ENCODE measurements at regions not wholly inside any gene's neighbourhood (a gene's known extent, or its start where the extent isn't known, plus 50 kb on each side); places are given as distances from the start of the nearest gene placed in this dataset.

DNA sequence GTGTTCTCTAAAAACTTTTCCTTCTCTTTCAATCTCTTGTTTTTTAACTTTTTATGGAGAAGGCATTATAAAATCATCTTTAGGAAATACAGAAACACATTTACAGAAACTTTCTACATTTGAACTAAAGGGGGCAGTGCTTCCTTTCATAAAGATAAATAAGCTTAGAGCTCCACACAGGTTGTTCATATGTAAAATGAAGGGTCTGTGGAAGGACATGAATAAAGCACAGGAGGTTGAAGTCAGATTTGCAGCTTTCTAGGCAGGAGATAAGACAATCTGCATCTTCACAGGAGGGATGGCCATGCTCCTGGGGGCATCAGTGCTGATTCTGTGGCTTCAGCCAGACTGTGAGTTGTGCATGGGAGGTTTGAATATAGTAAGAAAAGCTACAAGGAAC, 426.0 kb downstream of the DAD1 start:
- TF ChIP-seq, protein P1, sequence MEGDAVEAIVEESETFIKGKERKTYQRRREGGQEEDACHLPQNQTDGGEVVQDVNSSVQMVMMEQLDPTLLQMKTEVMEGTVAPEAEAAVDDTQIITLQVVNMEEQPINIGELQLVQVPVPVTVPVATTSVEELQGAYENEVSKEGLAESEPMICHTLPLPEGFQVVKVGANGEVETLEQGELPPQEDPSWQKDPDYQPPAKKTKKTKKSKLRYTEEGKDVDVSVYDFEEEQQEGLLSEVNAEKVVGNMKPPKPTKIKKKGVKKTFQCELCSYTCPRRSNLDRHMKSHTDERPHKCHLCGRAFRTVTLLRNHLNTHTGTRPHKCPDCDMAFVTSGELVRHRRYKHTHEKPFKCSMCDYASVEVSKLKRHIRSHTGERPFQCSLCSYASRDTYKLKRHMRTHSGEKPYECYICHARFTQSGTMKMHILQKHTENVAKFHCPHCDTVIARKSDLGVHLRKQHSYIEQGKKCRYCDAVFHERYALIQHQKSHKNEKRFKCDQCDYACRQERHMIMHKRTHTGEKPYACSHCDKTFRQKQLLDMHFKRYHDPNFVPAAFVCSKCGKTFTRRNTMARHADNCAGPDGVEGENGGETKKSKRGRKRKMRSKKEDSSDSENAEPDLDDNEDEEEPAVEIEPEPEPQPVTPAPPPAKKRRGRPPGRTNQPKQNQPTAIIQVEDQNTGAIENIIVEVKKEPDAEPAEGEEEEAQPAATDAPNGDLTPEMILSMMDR (IDR thresholded peaks at IDR 0.05; ENCODE audit: low read depth, low read length, missing input control), result peak; percentile 7
- TF ChIP-seq YY1 (IDR thresholded peaks at IDR 0.05) (no peak), RAD21 (IDR thresholded peaks at IDR 0.05) (peak; percentile 53 to 66)
- DNase-seq (ENCODE audit: low spot score), result no peak
- Histone ChIP-seq H3K4me1 (ENCODE audit: control insufficient read depth in 4 of 4, insufficient read depth in 4 of 4, low read length in 3 of 4) (no peaks in the 10 kb centered on the region), H3K27ac (ENCODE audit: low read depth in 1 of 2, low read length in 2 of 2) (no peak overlapping the region), H3K9me3 (ENCODE audit: control insufficient read depth in 4 of 4, low read length in 3 of 4) (no peaks in the 10 kb centered on the region), H3K36me3 (ENCODE audit: control insufficient read depth in 4 of 4, insufficient read depth in 3 of 4, low read depth in 1 of 4, low read length in 3 of 4) (no peaks in the 10 kb centered on the region), H3K4me3 (ENCODE audit: low read depth in 1 of 3, low read length in 3 of 3) (no peak overlapping the region), H3K27me3 (ENCODE audit: control insufficient read depth in 4 of 4, insufficient read depth in 4 of 4, low read length in 3 of 4) (no peaks in the 10 kb centered on the region), H3K9ac (ENCODE audit: low read depth in 1 of 2, low read length in 2 of 2) (no peak overlapping the region)

DNA sequence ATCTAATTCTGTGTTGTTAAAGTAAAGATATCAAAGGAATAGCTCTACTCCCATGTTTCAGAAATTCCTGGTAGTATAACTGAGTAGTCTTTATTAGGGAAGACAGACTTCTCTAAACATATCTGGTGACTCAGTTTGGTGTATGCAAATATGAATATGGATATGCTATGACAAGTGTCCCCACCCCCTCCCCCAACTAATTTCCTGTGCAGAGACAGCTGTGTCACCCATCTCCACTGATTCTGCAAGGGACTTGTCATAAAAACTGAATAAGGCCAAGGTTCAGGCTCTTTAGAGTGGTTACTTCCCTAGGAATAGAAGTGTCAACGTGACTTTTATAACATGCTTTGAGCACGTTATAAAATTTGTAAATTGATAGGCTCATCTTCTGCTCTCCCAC, 429.1 kb downstream of the DAD1 start:
- no peak for TF ChIP-seq HNF4A (conservative IDR thresholded peaks at IDR 0.05)
- no peak for TF ChIP-seq FOXA1 (IDR thresholded peaks at IDR 0.05)
- TF ChIP-seq, protein P2, sequence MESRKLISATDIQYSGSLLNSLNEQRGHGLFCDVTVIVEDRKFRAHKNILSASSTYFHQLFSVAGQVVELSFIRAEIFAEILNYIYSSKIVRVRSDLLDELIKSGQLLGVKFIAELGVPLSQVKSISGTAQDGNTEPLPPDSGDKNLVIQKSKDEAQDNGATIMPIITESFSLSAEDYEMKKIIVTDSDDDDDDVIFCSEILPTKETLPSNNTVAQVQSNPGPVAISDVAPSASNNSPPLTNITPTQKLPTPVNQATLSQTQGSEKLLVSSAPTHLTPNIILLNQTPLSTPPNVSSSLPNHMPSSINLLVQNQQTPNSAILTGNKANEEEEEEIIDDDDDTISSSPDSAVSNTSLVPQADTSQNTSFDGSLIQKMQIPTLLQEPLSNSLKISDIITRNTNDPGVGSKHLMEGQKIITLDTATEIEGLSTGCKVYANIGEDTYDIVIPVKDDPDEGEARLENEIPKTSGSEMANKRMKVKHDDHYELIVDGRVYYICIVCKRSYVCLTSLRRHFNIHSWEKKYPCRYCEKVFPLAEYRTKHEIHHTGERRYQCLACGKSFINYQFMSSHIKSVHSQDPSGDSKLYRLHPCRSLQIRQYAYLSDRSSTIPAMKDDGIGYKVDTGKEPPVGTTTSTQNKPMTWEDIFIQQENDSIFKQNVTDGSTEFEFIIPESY (IDR thresholded peaks at IDR 0.05), result no peak
- TF ChIP-seq NR2F2 (IDR thresholded peaks at IDR 0.05), result no peak
- no peak for TF ChIP-seq RAD21 (IDR thresholded peaks at IDR 0.05)
- TF ChIP-seq, protein P1 (IDR thresholded peaks at IDR 0.05; ENCODE audit: low read depth, low read length, missing input control), result no peak
- no peak for TF ChIP-seq YY1 (IDR thresholded peaks at IDR 0.05)
- TF ChIP-seq FOXA2 (IDR thresholded peaks at IDR 0.05), result no peak
- TF ChIP-seq, protein P3, sequence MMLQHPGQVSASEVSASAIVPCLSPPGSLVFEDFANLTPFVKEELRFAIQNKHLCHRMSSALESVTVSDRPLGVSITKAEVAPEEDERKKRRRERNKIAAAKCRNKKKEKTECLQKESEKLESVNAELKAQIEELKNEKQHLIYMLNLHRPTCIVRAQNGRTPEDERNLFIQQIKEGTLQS (IDR thresholded peaks at IDR 0.05), result no peak
- TF ChIP-seq RXRA (IDR thresholded peaks at IDR 0.05), result no peak
- TF ChIP-seq, protein P4, sequence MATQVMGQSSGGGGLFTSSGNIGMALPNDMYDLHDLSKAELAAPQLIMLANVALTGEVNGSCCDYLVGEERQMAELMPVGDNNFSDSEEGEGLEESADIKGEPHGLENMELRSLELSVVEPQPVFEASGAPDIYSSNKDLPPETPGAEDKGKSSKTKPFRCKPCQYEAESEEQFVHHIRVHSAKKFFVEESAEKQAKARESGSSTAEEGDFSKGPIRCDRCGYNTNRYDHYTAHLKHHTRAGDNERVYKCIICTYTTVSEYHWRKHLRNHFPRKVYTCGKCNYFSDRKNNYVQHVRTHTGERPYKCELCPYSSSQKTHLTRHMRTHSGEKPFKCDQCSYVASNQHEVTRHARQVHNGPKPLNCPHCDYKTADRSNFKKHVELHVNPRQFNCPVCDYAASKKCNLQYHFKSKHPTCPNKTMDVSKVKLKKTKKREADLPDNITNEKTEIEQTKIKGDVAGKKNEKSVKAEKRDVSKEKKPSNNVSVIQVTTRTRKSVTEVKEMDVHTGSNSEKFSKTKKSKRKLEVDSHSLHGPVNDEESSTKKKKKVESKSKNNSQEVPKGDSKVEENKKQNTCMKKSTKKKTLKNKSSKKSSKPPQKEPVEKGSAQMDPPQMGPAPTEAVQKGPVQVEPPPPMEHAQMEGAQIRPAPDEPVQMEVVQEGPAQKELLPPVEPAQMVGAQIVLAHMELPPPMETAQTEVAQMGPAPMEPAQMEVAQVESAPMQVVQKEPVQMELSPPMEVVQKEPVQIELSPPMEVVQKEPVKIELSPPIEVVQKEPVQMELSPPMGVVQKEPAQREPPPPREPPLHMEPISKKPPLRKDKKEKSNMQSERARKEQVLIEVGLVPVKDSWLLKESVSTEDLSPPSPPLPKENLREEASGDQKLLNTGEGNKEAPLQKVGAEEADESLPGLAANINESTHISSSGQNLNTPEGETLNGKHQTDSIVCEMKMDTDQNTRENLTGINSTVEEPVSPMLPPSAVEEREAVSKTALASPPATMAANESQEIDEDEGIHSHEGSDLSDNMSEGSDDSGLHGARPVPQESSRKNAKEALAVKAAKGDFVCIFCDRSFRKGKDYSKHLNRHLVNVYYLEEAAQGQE (IDR thresholded peaks at IDR 0.05), result no peak
- no peak overlapping the region for H3K27ac ChIP-seq (ENCODE audit: low read depth in 1 of 2, low read length in 2 of 2)
- H3K9me3 ChIP-seq (ENCODE audit: control insufficient read depth in 4 of 4, low read length in 3 of 4), result no peaks in the 10 kb centered on the region
- WGBS, result 58% methylated on average over 2 of the region's 2 CpGs
- no peaks in the 10 kb centered on the region for H3K36me3 ChIP-seq (ENCODE audit: control insufficient read depth in 4 of 4, insufficient read depth in 3 of 4, low read depth in 1 of 4, low read length in 3 of 4)
- H3K4me3 ChIP-seq (ENCODE audit: low read depth in 1 of 3, low read length in 3 of 3), result no peak overlapping the region
- H3K4me1 ChIP-seq (ENCODE audit: control insufficient read depth in 4 of 4, insufficient read depth in 4 of 4, low read length in 3 of 4), result no peaks in the 10 kb centered on the region
- no peak overlapping the region for H3K9ac ChIP-seq (ENCODE audit: low read depth in 1 of 2, low read length in 2 of 2)
- no peaks in the 10 kb centered on the region for H3K27me3 ChIP-seq (ENCODE audit: control insufficient read depth in 4 of 4, insufficient read depth in 4 of 4, low read length in 3 of 4)
- no peak for DNase-seq (ENCODE audit: low spot score)

All from liver (tissue), 8 donors.